Choroid plexus epithelial cell (primary cell): ENCODE measurements at regions not wholly inside any gene's neighbourhood (a gene's known extent, or its start where the extent isn't known, plus 50 kb on each side); places are given as distances from the start of the nearest gene placed in this dataset.

ENCODE experiments used
- DNase-seq: peaks from one replicate; pipeline ENCODE4 v3.0.0-alpha.2; 2010; ENCODE audit warnings: low read depth
- H3K4me3 ChIP-seq: 2 replicates; pipeline ENCODE4 v1.5.1; 2011; ENCODE audit warnings: low read depth, mild to moderate bottlenecking, control low read depth, low read length, moderate library complexity
- TF ChIP-seq, protein P1 (sequence below): conservative IDR thresholded peaks from 2 replicates; pipeline ENCODE4 v1.5.1; 2011; ENCODE audit warnings: low read depth, mild to moderate bottlenecking, control low read depth, inconsistent platforms, low read length, moderate library complexity

DNA sequence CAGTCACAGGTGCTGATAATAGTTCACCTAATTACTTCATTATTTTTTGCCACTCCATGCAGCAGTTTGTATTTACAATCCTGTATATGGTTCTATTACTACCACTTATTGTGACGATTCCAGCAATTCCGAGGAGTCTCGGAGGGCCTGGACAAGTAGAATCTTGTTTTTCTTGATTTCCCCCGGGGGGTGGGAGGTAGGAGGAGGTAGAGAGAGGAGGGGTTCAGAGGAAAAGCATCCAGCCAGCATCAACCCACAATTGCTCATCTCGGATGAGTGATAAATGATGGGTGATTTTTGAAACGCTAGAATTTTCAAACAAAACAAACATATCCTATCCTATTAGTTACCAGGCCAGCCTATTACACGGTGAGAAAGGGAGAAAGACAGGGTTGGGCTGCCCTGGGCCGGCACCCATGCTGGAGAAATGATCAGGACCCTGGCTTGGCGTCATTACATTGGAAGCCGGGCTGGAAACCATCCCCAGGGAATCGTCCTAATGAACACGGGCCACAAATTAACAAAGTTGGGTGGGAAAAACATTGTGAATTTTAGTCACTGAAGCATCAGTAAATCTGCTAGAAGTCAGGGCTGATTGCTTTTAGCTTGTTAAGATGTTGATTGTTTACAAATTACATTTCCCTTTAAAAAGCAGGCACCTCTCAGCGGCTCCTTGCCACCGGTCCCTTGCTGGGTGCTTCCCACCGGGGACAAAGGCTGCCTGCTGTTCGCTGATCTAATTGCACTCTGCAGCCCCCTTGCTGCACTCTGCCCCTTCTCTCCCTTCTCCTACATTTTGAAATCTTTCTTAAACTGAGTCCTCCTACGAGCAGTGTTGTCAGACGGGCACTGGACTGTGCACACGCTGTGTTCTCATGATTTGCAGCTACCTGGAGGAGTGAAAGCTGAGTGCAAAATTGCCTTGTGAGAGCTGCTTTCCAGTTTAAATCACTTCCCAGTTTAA lies 95.5 kb downstream of the FAM204A start:
- DNase-seq: no peak
- no peak overlapping the region for H3K4me3 ChIP-seq
- TF ChIP-seq, protein P1, sequence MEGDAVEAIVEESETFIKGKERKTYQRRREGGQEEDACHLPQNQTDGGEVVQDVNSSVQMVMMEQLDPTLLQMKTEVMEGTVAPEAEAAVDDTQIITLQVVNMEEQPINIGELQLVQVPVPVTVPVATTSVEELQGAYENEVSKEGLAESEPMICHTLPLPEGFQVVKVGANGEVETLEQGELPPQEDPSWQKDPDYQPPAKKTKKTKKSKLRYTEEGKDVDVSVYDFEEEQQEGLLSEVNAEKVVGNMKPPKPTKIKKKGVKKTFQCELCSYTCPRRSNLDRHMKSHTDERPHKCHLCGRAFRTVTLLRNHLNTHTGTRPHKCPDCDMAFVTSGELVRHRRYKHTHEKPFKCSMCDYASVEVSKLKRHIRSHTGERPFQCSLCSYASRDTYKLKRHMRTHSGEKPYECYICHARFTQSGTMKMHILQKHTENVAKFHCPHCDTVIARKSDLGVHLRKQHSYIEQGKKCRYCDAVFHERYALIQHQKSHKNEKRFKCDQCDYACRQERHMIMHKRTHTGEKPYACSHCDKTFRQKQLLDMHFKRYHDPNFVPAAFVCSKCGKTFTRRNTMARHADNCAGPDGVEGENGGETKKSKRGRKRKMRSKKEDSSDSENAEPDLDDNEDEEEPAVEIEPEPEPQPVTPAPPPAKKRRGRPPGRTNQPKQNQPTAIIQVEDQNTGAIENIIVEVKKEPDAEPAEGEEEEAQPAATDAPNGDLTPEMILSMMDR: no peak

DNA sequence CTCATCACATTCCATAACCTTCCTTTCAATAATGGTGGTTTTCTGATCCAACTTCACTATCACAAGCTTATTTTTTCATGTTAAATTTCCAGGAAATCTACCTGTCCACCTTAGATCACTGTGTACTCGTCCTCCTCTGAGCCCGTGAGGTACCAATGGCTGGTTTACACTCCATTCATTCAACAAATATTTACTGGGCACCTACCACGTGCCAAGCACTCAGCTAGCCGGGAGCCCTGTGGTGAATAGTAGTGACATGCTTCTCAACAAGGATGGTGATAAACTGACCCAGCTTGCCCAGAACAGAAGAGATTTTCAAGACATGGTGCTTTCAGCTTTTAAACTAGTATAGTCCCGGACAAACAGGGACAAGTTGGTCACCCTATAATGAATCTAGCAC lies 98.2 kb downstream of the FAM204A start:
- TF ChIP-seq, protein P1: no peak
- no peak for DNase-seq
- no peak overlapping the region for H3K4me3 ChIP-seq

DNA sequence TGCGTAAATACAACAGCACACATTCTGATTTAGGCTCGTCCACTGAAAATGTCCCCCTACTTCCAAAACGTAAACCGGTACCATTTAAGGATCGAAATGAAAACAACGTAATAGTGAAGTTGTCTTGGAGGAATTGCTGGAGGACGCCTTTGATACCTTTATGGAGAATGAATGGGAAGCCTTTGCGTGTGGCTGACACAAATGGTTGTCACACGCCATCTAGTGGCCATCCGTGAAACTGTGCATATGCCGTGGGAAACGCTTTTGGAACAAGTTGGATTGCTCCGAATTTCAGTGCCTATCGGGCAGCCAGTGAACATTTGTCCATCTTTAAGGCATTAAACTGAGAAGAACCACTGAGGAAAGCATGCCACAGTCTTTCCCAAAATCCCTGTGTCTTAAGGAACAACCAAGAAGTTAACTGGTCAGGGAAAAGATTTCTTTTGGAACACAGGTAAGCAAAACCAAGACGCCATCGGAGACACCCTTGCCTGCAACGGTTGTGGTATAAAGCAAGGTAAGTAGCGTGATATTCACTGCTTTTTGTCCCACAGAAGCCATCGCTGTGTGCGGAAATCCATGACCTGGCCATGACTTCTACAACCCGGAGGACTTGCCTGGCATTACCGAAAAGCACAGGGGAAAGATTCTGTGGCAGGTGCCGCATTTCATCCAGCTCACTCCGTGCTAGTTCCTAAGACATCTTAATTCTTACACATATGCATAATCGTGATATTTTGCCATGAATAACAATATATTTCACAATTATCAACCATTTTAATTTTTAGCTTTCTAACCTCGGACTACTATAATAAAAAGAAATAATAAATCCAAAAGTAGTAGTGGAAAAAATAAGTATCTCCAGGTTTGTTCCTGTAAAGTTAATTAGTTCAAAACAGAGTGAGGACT lies 100.6 kb downstream of the FAM204A start:
- peak; percentile 90 for DNase-seq
- no peak overlapping the region for H3K4me3 ChIP-seq
- TF ChIP-seq, protein P1: peak; percentile 98

DNA sequence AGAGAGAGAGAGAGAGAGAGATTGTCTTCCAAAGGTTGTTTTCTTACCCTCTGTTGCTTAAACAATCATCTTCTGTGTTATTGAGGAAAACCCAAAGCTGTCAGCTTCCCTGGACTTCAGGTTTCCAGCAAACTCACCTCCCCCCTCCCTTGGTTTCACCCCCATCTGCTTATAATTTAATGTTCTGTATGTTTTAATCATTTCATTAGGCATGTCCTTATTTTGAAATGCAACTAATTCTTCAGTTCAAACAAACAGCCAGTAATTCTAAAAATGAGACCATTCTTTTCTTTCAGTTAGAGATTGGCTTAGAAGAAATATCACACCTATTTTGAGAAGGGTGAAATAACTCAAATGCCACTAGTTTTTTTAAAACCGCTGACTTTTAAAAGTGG lies 102.9 kb downstream of the FAM204A start:
- DNase-seq: no peak
- TF ChIP-seq, protein P1: no peak
- H3K4me3 ChIP-seq: no peak overlapping the region

DNA sequence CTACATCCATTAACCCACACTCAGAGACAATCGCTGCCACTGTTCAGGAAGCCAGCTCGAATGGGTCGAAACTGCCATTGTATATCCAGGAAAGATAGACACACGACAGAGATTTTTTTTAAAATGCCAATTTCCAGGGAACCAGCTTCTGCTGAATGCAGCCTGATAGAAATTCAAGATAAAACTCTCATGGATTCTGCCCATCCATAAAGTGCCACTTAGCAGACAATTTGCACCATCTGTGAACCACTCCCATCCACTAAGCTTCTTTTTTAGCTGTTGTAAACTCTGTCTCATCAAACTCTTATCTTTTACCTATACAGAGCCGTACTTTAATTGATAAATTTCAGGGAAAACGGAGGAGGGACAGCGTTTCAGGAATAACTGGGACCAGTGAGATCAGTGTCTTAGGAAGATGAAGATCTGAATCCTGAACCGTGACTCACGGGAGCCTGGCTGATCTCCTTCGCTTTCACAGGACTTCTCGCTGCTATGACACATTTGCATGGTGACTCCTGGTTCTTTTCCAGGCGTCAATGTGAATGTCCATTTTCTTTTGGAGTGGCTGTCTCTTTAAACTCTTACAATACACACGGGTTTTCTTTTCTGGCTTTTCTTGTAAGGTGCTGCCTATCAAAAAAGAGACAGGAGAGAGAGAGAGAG lies 103.4 kb downstream of the FAM204A start:
- peak; percentile 14 for DNase-seq
- H3K4me3 ChIP-seq: no peak overlapping the region
- TF ChIP-seq, protein P1: no peak

DNA sequence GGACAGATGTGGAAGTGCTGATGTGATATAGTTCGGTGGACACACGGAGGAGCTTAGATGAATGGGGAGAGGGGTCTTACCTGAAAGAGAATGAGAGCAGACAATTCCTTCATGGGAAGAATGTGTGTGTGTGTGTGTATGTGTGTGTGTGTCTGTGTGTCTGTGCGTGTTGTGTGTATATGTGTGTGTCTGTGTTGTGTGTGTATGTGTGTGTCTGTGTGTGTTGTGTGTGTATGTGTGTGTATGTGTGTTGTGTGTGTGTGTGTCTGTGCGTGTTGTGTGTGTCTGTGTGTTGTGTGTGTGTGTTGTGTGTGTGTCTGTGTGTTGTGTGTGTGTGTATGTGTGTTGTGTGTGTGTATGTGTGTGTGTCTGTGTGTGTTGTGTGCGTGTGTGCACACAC lies 104.2 kb downstream of the FAM204A start:
- no peak for DNase-seq
- no peak overlapping the region for H3K4me3 ChIP-seq
- TF ChIP-seq, protein P1: no peak
